SHP77 (cell line): ENCODE measurements at regions not wholly inside any gene's neighbourhood (a gene's known extent, or its start where the extent isn't known, plus 50 kb on each side); places are given as distances from the start of the nearest gene placed in this dataset.
A peak's percentile ranks its signal among the peaks of the same experiment; 100 is the strongest.
"Not testable (repeated sequence)": the region's sequence is repeated elsewhere in the genome, so short reads cannot be mapped to it uniquely, and the experiment has no call there.

Experiments
- DNase-seq, 2 experiments: peaks; one replicate each; lab custom pipeline; 2025; lab: John Stamatoyannopoulos, UW

- DNase-seq, result no peak
Measured at GRCh38 chr6:149237464-149237863, 80.0 kb upstream of the TAB2 start.

DNA sequence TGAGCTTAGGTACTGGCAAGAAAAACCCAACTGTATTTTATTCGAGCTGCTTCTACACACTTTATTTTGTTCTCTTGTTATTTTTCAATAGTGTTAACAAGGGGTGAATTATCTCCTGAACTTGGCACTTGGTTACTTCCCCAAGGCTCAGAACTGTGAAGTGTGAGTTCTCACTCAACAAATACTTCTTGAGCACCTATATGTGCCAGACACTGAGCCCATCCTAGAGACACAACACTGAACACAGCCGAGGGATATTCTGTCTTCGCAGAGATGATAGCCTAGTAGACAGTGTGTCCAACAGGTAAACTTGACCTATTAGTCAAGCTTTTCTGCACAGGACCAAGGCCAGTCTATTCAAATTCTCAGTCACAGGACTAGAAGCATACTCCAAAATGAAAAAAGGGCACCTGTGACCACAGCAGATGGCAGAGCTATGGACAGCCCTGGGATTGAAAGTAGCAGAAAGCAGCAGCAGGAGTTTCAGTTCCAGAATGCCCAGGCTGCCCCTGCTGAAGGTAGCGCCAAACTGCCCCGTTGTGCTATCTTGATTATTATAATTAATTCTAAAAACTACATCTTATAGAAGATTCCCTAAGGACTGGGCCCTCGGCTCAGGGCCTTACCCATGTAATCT, 77.8 kb upstream of the TAB2 start:
- no peak for DNase-seq

DNA sequence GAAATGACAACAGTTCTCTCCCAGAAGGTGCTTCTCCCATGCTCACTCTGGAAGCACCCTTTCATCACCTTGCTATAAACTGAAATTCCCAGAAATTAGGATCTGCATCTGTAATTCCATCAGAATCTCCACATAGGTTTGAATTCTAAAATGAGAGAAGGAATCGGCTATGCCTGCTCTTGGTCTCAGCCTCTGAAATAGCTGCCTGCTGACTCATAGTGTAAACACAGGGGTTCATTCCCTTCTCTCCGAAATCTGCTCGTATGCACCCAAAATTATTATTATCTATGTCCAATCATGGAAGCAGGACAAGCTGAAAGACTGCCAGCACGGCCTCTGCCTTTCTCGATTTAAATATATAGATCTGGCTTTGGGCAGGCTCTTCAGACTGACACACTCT, 74.6 kb upstream of the TAB2 start:
- no peak for DNase-seq

DNA sequence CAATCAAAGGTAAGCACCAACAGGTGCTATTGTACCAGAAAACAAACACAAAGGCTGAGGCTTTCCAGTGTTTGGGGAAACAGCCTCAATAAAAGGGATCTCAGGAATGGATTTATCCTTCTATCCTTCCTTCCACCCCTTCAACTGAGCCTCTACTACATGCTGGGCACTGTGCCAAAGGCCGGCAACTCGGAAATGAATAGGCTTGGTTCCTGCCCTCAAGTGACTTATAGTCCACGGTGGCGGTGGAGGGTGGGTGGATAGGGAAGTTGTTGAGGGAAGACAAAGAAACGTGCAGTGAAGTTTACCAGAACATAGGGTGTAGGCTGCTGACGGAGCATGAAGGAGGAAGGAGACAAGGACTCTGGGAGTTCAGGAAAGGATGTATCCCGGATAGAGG, 73.4 kb upstream of the TAB2 start:
- no peak for DNase-seq

DNA sequence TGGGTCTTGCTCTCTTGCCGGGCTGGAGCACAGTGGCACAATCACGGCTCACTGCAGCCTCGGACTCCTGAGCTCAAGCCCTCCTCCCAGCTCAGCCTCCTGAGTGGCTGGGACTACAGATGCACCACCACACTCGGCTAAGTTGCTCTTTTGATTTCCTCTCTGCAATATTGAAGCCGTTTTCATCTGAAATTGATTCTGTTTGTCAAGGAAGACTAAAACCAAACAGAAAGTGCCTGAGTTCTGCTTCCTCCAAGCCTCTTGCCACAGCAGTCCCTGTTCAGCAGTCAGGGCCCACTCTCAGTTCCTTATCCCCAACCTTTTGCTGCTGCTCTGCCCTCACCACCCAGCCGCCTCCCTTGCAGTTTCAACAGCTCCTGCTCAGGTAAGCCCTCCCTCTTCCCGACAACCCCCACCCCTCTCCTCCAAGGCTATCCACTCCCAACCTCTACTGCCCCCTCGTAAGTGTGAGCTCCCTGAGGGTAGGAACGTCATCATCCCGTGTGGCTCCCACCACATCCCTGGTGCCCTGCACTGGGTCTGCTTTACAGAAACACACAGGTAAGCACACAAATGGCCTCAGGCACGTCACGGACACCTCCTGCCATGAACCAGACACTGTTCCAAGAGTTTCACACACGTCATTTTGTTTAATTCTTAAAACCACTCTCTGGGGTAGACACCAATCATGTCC, 70.7 kb upstream of the TAB2 start:
- no peak for DNase-seq

DNA sequence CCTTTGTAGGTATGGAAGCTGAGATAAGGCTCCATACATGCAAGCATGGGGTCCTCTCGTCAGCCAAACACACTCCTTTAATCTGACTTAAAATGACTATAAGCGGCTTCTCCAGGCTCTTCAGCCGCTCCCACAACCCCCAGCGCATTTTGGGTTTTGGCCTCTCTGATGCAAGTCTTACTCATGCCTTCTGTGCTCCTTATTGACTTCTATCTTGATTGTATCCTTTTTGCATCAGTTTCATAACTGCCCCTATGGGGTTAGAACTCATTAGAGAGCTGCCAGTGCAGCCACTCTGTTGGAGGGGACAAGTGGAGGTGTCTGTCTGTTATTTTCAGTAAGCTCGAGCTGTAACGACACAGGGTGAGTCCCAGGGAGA, 70.1 kb upstream of the TAB2 start:
- no peak for DNase-seq

DNA sequence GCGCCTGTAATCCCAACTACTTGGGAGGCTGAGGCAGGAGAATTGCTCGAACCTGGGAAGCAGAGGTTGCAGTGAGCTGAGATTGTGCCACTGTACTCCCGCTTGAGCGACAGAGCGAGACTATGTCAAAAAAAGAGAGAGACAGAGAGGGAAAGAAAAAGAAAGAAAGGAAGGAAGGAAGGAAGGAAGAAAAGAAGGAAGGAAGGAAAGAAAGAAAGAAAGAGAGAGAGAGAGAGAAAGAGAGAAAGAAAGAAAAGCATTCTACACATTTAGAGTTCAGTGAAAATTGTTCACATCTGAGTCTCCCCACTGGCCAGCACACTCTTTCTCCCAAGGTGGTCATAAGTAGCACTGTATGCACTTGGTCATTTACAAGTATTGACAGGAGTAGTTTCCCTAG, 69.2 kb upstream of the TAB2 start:
- not testable (repeated sequence) for DNase-seq

GRCh38 chr6:149248693-149249369, 68.7 kb upstream of the TAB2 start:
- no peak for DNase-seq

DNA sequence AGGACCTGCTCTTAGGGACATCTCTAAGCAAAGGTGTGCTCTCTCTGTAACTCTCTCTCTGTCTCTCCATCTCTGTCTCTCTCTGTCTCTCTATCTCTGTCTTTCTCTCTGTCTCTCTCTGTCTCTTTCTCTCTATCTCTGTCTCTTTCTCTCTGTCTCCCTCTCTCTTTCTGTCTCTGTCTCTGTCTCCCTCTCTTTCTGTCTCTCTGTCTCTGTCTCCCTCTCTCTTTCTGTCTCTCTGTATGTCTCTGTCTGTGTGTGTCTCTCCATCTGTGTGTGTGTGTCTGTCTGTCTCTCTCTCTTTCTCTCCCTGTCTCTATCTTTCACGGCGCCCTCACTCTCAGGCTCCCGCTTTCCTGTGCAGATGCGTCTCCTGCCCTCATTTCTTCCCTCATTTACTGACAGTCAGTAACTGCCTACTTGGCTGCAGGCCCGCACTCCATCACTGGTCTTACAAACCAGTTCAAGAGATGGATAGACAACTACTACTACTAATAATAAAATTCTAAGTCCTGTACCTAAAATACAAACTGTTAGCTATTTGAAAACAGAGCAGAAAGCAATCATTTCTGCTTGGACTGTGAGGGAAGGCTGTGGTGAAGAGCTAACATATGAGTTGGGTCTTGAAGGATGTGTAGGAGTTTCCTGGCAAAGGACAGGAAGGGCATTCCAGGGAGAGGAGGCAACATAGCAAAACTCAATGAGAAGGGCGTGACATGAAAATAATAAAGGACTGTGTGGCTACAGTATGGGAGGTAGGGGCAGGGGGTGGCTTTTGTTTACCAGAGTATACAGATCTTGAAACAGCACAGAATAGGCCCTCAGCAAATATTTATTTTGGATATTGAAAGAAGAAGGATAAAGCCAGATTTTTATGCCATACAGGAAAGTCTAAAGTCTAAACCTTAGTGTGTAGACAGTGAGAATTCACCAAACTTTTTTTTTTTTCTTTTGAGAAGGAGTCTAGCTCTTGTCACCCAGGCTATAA, 67.8 kb upstream of the TAB2 start:
- DNase-seq, result no peak

GRCh38 chr6:149250951-149251350, 66.6 kb upstream of the TAB2 start:
- no peak for DNase-seq

- no peak for DNase-seq
Measured at GRCh38 chr6:149252622-149253021, 64.9 kb upstream of the TAB2 start.

GRCh38 chr6:149254253-149254652, 63.3 kb upstream of the TAB2 start:
- no peak for DNase-seq

DNA sequence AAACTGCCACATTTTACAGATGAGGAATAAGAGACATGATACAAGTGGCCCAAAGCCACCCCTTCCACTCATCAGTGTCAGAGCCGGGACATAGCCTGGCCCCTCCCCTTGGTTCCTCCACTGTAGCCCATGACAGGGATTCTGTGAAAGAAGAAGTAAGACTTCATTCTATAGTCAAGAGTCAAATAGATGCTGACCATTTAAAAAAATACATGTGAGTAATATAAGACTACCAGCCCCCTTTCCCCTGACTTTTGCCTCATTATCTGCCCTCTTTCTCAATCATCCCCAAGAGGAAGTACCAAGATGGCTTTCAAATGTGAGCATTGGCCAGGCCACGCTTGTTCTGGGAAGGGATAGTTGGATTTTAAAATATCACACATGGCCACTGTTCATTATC, 57.8 kb upstream of the TAB2 start:
- DNase-seq, result no peak

DNA sequence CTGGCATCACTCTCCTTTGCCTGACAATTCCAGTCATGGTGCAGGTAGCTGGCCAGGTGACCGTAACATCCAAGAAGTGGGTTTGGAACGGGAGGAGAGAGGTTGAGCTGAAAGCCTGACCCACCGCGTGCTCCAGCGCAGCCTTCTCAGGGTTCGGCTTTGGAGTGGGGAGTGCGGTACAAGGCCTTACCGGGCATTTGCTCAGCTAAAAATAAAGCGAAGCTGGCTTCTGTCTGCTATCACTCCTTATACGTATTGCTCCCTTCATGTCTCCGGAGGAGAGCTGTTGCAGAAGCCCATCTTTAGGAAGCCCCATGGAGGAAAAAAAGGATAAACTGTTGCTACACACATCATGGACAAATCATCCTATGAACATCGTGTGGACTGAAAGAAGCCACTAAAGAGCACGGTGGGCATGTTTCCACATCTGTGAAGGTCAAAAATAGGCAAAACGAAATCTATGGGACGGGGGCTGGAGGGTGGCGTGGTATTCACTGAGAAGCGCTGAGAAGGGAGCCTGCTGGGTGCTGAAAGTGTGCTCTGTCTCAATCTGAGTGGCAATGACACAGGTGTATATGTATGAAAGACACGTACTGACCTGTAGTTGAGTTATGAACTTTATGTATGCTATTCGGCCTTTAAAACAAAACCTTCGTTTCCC, 57.2 kb upstream of the TAB2 start:
- no peak for DNase-seq

GRCh38 chr6:149261364-149262040, 56.0 kb upstream of the TAB2 start:
- no peak for DNase-seq

- DNase-seq, result no peak
Measured at GRCh38 chr6:149263321-149263720, 54.2 kb upstream of the TAB2 start.

GRCh38 chr6:149264629-149265028, 52.9 kb upstream of the TAB2 start:
- peak; percentile 55 to 71 for DNase-seq

GRCh38 chr6:149265945-149266344, 51.6 kb upstream of the TAB2 start:
- DNase-seq, result no peak

GRCh38 chr6:149266659-149267058, 50.9 kb upstream of the TAB2 start:
- no peak for DNase-seq

- no peak for DNase-seq
Measured at GRCh38 chr6:149267072-149267471, 50.4 kb upstream of the TAB2 start.

GRCh38 chr6:149267513-149268043, 49.9 kb upstream of the TAB2 start:
- DNase-seq, result no peak
